HG03108 (cell line): ENCODE measurements at regions not wholly inside any gene's neighbourhood (a gene's known extent, or its start where the extent isn't known, plus 50 kb on each side); places are given as distances from the start of the nearest gene placed in this dataset.

Source experiments
- ATAC-seq: cut with Tn5 transposase; IDR thresholded peaks from one replicate; pipeline ENCODE4 v1.9.1; 2021; ENCODE audit warnings: moderate library complexity; ENCODE audit not compliant: unreplicated experiment

DNA sequence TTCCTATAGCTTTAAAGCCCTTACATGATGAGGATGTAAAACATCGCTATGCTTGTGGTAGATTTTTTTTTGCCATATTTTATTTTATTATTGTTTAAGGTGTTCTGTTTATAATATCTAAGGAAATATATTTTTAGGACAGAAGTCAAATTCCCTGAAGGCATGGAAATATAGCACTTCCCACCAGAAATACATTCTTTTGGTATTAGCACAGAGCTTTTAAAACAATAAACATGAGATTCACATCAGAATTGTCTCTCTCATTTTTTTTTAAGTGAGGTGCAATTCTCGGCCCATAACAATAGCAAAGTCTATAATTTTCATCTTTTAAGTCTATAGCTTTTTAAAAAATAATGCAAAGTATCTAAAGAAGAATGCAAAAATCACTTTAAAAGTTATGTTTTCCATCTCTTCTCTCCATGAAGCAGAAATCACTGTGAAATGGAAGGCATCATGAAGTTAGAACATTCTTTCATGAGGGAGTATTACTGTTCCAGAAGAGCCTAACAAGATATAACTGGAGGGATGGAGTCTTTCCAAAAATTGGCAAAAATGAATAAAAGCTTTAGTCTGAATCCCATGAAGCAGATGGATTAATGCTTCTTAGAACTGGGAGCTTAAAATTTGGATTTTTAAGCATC is 283.6 kb upstream of the TRIB2 start:
- no peak for ATAC-seq

GRCh38 chr2:12433626-12433990 is 283.1 kb upstream of the TRIB2 start:
- ATAC-seq: no peak

- ATAC-seq: no peak
Measured at GRCh38 chr2:12434630-12435098, 282.1 kb upstream of the TRIB2 start.

DNA sequence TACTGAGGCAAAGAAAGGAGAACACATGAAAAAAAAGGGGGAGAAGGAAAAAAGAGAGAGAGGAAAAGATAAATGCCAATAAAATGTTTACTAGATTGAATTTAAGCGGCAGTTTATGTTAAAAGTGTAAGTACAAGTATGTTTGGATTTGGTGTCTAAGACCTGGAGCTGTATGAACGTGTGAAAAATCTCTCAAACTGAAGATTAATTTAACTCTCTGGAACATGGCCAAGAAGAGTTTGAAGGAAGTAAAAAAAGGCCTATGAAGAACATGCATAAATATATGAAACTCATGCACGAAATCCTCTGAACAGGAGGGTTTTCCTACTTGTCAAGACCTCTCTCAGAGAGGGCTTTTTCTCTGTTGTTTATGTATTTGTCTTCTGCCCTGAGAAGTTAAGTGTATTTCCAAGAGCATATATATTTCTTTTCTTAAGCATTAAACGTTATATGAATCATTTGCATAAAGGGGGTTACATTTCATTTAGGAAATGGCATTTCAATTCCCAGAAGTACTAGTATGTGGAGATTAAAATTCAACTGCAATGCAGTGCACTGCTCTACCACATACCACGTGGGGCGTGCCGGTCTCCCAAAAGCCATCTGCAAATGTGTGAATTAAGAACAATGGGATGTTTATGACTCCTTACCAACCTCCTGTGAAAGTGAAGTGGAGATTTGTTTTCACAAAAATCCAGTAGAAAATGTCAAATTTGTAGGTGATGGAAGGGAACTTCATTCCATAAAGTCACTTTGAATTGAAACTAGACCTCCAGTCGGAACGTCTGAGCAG is 281.1 kb upstream of the TRIB2 start:
- ATAC-seq: no peak

DNA sequence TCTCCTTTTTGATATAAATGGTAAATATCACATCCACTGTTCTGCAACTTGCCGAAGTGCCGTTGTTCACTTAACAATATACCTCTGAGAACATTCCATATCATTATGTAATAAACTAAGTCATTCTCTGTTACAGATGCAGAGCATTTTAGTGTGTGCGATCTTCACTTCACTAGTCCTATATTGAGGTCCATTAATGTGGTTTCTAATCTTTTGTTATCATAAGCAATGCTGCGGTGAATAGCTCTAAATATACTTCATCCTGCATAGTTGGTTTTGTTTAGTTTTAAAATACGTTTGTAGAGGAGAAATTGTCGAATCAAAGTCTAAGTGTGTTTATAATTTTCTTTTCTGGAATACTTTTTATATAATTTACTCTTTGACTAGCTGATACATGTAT is 280.3 kb upstream of the TRIB2 start:
- ATAC-seq: no peak

DNA sequence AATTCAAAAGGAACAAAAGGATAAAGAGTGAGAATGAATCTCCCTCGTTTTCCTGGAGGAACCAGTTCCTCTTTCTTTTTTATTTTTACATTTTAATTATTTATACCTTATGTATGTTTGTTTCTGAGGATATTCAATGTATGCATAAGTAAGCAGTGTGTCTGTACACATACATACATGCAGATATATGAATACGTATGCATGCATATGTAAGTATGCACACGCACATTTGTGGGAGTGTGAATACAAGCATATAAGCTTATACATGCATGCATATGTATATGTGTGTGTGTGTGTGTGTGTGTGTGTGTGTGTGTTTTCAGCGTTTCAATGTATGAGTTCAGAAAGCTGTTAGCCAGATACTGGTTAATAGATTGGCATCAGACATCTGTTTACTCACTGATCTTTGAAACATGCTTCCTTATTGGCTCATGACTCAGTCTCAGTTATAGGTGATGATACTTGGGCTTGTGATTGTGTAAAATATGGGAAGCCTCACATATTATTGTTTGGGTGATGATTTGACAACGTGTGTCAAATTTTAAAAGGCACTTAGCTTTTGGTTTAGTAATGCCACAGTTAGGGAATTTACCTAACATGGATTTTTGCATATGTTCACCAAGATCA is 279.7 kb upstream of the TRIB2 start:
- no peak for ATAC-seq

- no peak for ATAC-seq
Measured at GRCh38 chr2:12440731-12441130, 276.0 kb upstream of the TRIB2 start.

DNA sequence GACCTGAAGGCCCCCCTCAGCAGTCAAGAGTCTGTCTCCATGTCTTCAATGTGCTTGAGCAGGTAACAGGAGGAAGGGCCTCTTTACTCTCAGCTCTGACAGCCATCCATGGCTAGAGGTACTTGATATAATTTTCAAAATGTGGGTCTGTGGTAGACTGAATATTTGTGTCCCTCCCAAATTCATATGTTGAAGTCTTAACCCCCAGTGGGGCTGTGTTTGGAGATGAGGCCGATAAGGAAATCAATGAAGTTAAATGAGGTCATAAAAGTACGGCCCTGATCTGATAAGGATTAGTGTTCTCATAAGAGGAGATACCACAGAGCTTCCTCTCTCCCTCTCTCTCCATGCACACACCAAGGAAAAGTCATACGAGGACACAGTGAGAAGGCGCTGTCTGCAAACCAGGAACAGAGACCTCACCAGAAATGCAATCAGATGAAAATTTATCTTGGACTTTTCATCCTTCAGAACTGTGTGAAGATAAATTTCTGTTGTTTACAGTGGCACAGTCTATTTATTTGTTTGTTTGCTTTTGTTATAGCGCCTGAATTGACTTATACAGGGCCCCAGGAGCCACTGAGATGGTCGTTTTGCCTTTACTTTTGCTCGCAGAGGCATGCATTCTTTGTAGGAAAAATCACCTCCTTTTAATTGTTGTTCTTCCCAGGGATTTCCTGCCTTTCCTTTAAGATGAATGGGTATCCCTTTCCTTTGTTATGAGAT is 274.8 kb upstream of the TRIB2 start:
- no peak for ATAC-seq

DNA sequence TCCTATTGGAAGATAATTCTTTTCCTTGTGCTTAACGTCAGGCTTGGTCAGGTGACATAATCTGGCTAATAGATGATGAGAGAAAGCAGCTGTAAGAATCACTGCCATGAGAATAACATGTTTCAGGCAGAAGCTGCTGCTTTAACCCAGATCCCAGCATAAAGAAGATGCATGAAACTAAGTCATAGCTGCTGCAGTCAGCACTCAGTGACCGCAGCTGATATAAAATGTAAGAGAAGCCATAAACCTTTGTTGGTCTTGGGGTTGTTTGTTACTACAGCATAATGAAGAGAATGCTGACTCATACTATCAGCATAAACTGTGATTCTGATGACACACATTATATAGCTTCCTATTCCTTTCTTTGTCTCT is 274.3 kb upstream of the TRIB2 start:
- ATAC-seq: no peak

GRCh38 chr2:12448846-12449505 is 267.8 kb upstream of the TRIB2 start:
- ATAC-seq: no peak

DNA sequence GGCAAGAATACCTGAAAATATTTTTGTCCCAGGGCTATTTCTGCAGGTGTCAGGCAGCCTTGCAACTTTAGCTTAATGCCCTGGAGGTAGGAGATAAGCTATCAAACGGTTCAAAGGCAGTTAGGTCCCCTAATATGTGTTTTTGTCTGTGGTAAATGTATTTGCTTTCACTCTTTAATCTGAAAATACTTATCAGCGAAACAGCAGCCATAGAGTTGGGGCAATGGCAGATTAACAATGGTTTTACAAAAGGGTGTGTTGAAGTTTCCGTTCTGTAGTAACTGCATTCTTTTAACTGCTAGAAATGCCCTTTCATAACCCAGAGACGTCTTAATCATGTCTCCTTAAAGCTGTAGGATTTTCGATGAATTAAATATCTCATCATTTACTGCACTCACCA is 265.0 kb upstream of the TRIB2 start:
- no peak for ATAC-seq

DNA sequence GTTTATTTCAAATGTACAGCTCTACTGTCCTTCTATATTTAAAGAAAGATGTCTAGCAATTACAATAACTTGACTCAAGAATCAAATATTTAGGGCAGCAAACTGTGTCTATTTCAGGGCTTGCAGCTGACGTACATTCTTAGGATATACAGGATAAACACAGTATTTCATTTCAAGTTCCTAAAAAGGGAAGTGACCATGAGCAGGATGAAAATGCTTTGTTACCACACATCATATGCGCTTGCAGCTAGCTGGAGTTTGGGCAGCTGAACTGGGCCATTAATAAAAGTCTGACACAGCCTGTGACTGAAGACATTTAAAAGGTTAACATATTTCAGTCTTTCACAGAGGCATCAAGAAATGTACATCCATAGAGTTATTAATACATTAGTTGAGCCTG is 264.6 kb upstream of the TRIB2 start:
- ATAC-seq: no peak

- ATAC-seq: no peak
Measured at GRCh38 chr2:12453731-12454130, 263.0 kb upstream of the TRIB2 start.

GRCh38 chr2:12455661-12456060 is 261.1 kb upstream of the TRIB2 start:
- no peak for ATAC-seq

- peak; percentile 89 for ATAC-seq
Measured at GRCh38 chr2:12456293-12457106, 260.2 kb upstream of the TRIB2 start.

DNA sequence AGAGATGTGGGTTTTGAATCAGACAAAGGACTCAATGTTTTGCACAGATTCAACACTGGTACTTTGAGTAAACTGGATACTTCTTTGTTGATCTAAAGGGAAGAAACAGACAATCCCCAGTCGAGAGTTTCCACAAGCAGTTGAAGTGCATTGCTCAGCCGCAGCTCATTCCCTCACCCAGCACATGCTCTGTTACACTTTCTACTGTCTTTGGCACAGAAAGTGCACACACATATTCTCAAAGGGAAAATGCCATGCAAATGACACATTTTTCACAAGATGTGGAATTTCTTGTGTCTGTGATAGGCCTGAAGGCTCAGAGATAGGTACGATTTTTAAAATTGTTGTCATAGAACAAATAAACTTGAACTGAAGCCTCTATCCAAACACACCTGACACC is 258.9 kb upstream of the TRIB2 start:
- ATAC-seq: no peak

DNA sequence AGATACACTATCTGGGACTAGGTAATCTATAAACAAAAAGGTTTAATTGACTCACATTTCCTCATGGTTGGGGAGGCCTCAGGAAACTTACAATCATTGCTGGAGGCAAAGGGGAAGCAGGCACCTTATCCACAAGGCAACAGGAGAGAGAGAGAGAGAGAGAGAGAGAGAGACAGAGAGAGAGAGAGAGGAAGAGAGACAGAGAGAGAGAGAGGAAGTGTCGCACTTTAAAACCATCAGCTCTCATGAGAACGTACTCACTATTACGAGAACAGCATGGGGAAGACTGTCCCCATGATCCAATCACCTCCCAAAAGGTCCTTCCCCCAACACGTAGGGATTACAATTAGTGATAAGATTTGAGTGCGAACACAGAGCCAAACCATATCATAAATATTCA is 253.5 kb upstream of the TRIB2 start:
- ATAC-seq: no peak

DNA sequence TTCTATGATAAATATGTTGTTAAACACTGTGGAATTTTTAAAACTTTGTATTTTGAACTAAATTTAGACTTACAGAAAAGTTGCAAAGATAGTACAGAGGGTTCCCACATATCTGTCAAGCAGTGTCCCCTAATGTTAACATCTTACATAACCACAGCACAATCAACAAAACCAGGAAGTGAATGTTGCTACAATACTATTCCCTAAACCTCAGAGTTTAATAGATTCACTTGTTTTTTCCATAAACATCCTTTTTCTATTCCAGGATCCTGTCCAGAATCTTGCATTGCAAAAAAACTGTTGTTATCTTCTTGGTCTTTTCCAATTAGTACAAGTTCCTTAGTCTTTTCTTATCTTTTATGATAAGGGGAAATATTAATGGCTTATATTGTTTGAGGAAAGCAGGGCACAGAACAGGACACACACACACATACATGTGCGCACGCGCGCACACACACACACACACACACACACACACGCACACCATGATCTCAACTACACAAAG is 251.1 kb upstream of the TRIB2 start:
- no peak for ATAC-seq

GRCh38 chr2:12467303-12467702 is 249.4 kb upstream of the TRIB2 start:
- no peak for ATAC-seq

DNA sequence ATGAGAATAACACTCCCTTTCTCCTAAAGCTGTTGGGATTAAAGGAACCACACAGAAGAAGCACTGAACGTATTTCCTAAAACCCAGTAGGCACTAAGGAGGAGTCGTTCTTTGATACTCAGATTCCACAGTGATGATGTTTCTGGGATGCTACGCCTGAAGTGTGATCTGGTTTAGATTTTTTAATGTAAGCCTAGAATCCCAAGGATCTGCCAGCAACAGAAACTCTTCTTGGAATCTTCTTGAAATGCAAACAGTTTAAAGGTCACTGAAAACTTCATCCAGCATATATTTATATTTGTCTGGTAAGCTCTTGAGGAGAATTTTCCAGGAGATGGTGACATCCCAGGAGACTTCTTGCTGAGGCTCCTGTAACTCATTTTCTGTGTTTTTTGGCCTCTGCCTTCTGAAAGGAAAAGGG is 247.6 kb upstream of the TRIB2 start:
- ATAC-seq: no peak
